Suppressor macrophage treated with lipopolysaccharide for 1 hour (primary cell): ENCODE measurements at regions not wholly inside any gene's neighbourhood (a gene's known extent, or its start where the extent isn't known, plus 50 kb on each side); places are given as distances from the start of the nearest gene placed in this dataset.

Experiments used
- DNase-seq, 3 donors: peaks; one replicate each; pipeline ENCODE4 v3.0.0-alpha.2; 2020 to 2022

GRCh38 chr6:83792846-83793245 is 60.3 kb upstream of the RIPPLY2 start:
- no peak for DNase-seq

- DNase-seq, result no peak
Measured at GRCh38 chr6:83781506-83781905, 71.7 kb upstream of the RIPPLY2 start.

DNA sequence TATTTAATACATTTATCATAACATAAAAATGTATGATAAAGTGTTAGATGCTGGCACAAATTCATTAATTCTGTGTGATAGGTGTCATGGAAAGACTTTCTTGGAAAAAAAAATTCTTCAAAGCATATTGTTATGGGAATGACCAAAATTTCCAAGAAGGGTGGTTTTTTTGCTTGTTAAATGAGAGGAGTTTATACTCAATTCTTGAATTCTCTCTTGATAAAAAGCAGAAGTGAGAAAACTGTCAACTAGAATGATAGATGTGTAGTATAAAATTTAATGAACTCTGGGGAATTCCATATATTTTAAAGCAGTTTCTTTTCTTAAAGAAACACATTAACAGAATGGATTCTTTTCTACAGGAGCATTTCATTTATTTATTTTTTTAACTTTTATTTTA is 62.0 kb upstream of the SNAP91 start:
- DNase-seq, result no peak

DNA sequence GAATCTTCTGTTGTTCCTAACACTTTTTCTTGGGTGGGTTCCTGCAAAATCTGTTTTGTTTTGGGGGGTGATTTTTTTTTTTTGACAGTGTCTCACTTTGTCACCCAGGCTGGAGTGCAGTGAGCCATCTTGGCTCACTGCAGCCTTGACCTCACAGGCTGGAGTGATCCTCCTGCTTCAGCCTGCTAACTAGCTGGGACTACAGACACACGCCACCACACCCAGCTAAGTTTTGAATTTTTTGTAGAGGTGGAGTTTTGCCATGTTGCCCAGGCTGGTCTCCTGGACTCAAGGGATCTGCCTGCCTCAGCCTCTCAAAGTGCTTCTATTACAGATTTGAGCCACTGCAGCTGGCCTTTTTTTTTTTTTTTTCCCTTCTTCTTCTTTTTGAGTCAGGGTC is 60.5 kb upstream of the SNAP91 start:
- DNase-seq, result no peak

DNA sequence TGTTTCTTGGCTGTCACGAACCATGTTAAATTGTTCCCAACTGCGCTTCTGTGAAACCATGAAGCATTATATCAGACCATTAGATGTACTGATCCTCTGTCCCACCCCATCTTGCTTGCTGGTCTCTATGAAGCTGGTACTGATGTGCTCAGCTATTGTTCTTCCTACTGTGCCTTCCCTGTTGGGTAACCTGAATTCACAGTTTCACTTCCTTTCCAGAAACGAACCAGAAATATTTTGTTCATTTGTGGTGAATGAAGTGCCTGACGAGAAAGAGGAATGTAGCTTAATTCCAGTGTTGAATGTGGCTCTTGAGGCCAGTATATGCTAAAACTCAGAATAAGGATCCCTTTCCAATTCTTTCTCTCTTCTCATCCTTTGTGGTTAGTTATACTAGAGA is 58.1 kb upstream of the SNAP91 start:
- DNase-seq, result peak in 1 of 3 donors; percentile 10
